SU-DHL-6 (cell line): ENCODE measurements at regions not wholly inside any gene's neighbourhood (a gene's known extent, or its start where the extent isn't known, plus 50 kb on each side); places are given as distances from the start of the nearest gene placed in this dataset.
"Not testable (repeated sequence)": the region's sequence is repeated elsewhere in the genome, so short reads cannot be mapped to it uniquely, and the experiment has no call there.

Source experiments
- H2AFZ ChIP-seq: fragments of 200-600 bp; sonication (generic); 2 replicates; pipeline ENCODE4 v1.6.1; 2014; ENCODE audit warnings: low read depth, mild to moderate bottlenecking, moderate library complexity, mixed read lengths, antibody characterized with exemption, low read length; ENCODE audit not compliant: severe bottlenecking
- H3F3A ChIP-seq: fragments of 200-600 bp; shearing (Covaris generic); 2 replicates; pipeline ENCODE4 v1.6.0; 2016; ENCODE audit warnings: antibody characterized with exemption, mild to moderate bottlenecking; ENCODE audit not compliant: insufficient read depth
- H3K27ac ChIP-seq: fragments of 200-600 bp; sonication (generic); 2 replicates; pipeline ENCODE4 v1.5.1; 2016; ENCODE audit warnings: low read depth, mild to moderate bottlenecking, low read length, moderate library complexity, mixed read lengths
- H3K27me3 ChIP-seq: fragments of 200-600 bp; sonication (generic), shearing (Covaris generic); 2 replicates; pipeline ENCODE4 v1.6.0; 2014; ENCODE audit warnings: mild to moderate bottlenecking, low read length
- H3K36me3 ChIP-seq: fragments of 200-600 bp; sonication (generic); 2 replicates; pipeline ENCODE4 v1.6.1; 2014; ENCODE audit warnings: mild to moderate bottlenecking, low read length, mixed read lengths
- H3K4me2 ChIP-seq: fragments of 300-600, 200-600 bp; shearing (Covaris generic), sonication (generic); 2 replicates; pipeline ENCODE4 v1.6.0; 2014; ENCODE audit warnings: low read length, low read depth, mild to moderate bottlenecking; ENCODE audit not compliant: poor library complexity, severe bottlenecking
- H3K4me3 ChIP-seq: fragments of 200-600 bp; sonication (generic); 2 replicates; pipeline ENCODE4 v1.5.1; 2014; ENCODE audit warnings: antibody characterized with exemption, low read length, mild to moderate bottlenecking, mixed read lengths; ENCODE audit not compliant: insufficient read depth, poor library complexity, severe bottlenecking
- H3K79me2 ChIP-seq: fragments of 200-600 bp; sonication (generic); 2 replicates; pipeline ENCODE4 v1.6.1; 2014; ENCODE audit warnings: mild to moderate bottlenecking, low read length, moderate library complexity; ENCODE audit not compliant: insufficient read depth
- H3K9ac ChIP-seq: fragments of 200-600 bp; sonication (generic); 2 replicates; pipeline ENCODE4 v1.7.0; 2014; ENCODE audit warnings: mild to moderate bottlenecking, low read length
- H3K9me2 ChIP-seq: fragments of 200-600 bp; sonication (generic); replicated peaks from 2 replicates; pipeline ENCODE4 v1.6.1; 2014; ENCODE audit warnings: low read length; ENCODE audit not compliant: insufficient read depth
- H3K9me3 ChIP-seq: fragments of 200-600 bp; sonication (generic); 2 replicates; pipeline ENCODE4 v1.6.1; 2014; ENCODE audit warnings: low read length, mixed read lengths; ENCODE audit not compliant: insufficient read depth
- H4K20me1 ChIP-seq: fragments of 200-600 bp; sonication (generic); 2 replicates; pipeline ENCODE4 v1.6.1; 2014; ENCODE audit warnings: low read depth, mild to moderate bottlenecking, antibody characterized with exemption, low read length, moderate library complexity, mixed read lengths
- CTCF ChIP-seq: fragments of 200-600 bp; sonication (generic); IDR thresholded peaks from one replicate; pipeline ENCODE4 v1.5.1; 2017; ENCODE audit warnings: antibody characterized with exemption, mild to moderate bottlenecking, low read length, moderate library complexity; ENCODE audit not compliant: insufficient read depth, poor library complexity, severe bottlenecking
- EZH2phosphoT487 ChIP-seq: fragments of 200-600 bp; sonication (generic), shearing (Covaris generic); conservative IDR thresholded peaks from 2 replicates; pipeline ENCODE4 v1.6.1; 2018; ENCODE audit warnings: mild to moderate bottlenecking, antibody characterized with exemption, low read length, moderate library complexity, mixed read lengths

- no peaks in the 10 kb centered on the region for H3K79me2 ChIP-seq
Observed at GRCh38 chr2:43005975-43006833, 213.8 kb upstream of the HAAO start.

GRCh38 chr2:43005245-43005974 is 213.0 kb upstream of the HAAO start:
- no peaks in the 10 kb centered on the region for H3F3A ChIP-seq
- no peaks in the 10 kb centered on the region for H3K27me3 ChIP-seq
- no peak overlapping the region for H3K9ac ChIP-seq
- TF ChIP-seq CTCF = no peak
- TF ChIP-seq EZH2phosphoT487 = no peak
- H3K4me2 ChIP-seq = no peak overlapping the region
- no peaks in the 10 kb centered on the region for H4K20me1 ChIP-seq
- no peak overlapping the region for H3K4me3 ChIP-seq
- no peaks in the 10 kb centered on the region for H3K79me2 ChIP-seq
- no peak overlapping the region for H2AFZ ChIP-seq
- H3K27ac ChIP-seq = no peak overlapping the region
- no peaks in the 10 kb centered on the region for H3K36me3 ChIP-seq
- no peaks in the 10 kb centered on the region for H3K9me2 ChIP-seq
- no peaks in the 10 kb centered on the region for H3K9me3 ChIP-seq

More at GRCh38 chr2:43005975-43006833, 213.8 kb upstream of the HAAO start:
- Histone ChIP-seq H3K27ac (no peak overlapping the region), H3K9me3 (no peaks in the 10 kb centered on the region), H3K9me2 (no peaks in the 10 kb centered on the region), H3K36me3 (no peaks in the 10 kb centered on the region), H2AFZ (no peak overlapping the region), H4K20me1 (no peaks in the 10 kb centered on the region), H3K27me3 (no peaks in the 10 kb centered on the region), H3F3A (no peaks in the 10 kb centered on the region), H3K4me2 (no peak overlapping the region), H3K4me3 (no peak overlapping the region), H3K9ac (no peak overlapping the region)
- TF ChIP-seq EZH2phosphoT487 (no peak), CTCF (no peak)

- Histone ChIP-seq H3K27me3 (no peaks in the 10 kb centered on the region), H3F3A (no peaks in the 10 kb centered on the region), H3K79me2 (no peaks in the 10 kb centered on the region), H3K4me2 (no peak overlapping the region), H3K36me3 (no peaks in the 10 kb centered on the region), H3K9me2 (no peaks in the 10 kb centered on the region), H3K9ac (no peak overlapping the region), H4K20me1 (no peaks in the 10 kb centered on the region), H3K27ac (no peak overlapping the region), H3K4me3 (no peak overlapping the region), H2AFZ (no peak overlapping the region), H3K9me3 (no peaks in the 10 kb centered on the region)
- TF ChIP-seq CTCF = no peak
Observed at GRCh38 chr2:43004879-43005244, 212.5 kb upstream of the HAAO start.

GRCh38 chr2:43004126-43004865 is 211.9 kb upstream of the HAAO start:
- H3K79me2 ChIP-seq, H4K20me1 ChIP-seq, H3K27me3 ChIP-seq, H3K4me2 ChIP-seq, H3K9ac ChIP-seq, H2AFZ ChIP-seq, H3K9me3 ChIP-seq, H3K36me3 ChIP-seq, H3K27ac ChIP-seq, H3F3A ChIP-seq, H3K4me3 ChIP-seq, H3K9me2 ChIP-seq: not testable (repeated sequence)
